Upper lobe of left lung (tissue), 6 donors: ENCODE measurements at regions not wholly inside any gene's neighbourhood (a gene's known extent, or its start where the extent isn't known, plus 50 kb on each side); places are given as distances from the start of the nearest gene placed in this dataset.

Experiments
- ATAC-seq, 2 donors: fragments of 200-7000 bp; cut with Tn5 transposase; one replicate each; pipeline ENCODE4 v1.9.1; 2022; ENCODE audit warnings: mild to moderate bottlenecking in 2 of 2, moderate library complexity in 2 of 2; ENCODE audit not compliant: low FRiP score in 2 of 2
- DNase-seq, 2 donors: peaks; one replicate each; pipeline ENCODE4 v3.0.0-alpha.2; 2019 to 2020
- H3K27ac ChIP-seq, 4 donors: fragments of 200-600 bp; sonication (generic); one replicate each; pipeline ENCODE4 v1.5.1; 2016 to 2019
- H3K27me3 ChIP-seq, 4 donors: fragments of 200-600 bp; sonication (generic); one replicate each; pipeline ENCODE4 v1.5.1; 2017 to 2019
- H3K36me3 ChIP-seq, 4 donors: fragments of 200-600 bp; sonication (generic); one replicate each; pipeline ENCODE4 v1.5.1; 2016 to 2019
- H3K4me1 ChIP-seq, 4 donors: fragments of 200-600 bp; sonication (generic); one replicate each; pipeline ENCODE4 v1.5.1; 2018 to 2019
- H3K4me3 ChIP-seq, 4 donors: fragments of 200-600 bp; sonication (generic); one replicate each; pipeline ENCODE4 v1.5.1; 2017 to 2019; ENCODE audit warnings: mild to moderate bottlenecking in 2 of 4, moderate library complexity in 1 of 4
- H3K9me3 ChIP-seq, 4 donors: fragments of 200-600 bp; sonication (generic); one replicate each; pipeline ENCODE4 v1.5.1; 2018 to 2019
- CTCF ChIP-seq, 6 experiments: fragments of 450-650 bp in 4 of 6; fragments of 200-600 bp in 2 of 6; sonication (generic) in 2 of 6; IDR thresholded peaks; one replicate each; pipeline ENCODE4 v1.5.1; 2016 to 2019; ENCODE audit warnings: antibody characterized with exemption in 6 of 6
- EP300 ChIP-seq, 4 donors: sonication (generic); formaldehyde crosslinking; IDR thresholded peaks; one replicate each; pipeline ENCODE4 v1.5.1; 2017; ENCODE audit warnings: antibody characterized with exemption in 4 of 4, control low read depth in 2 of 4
- POLR2A ChIP-seq, 4 donors: fragments of 450-650 bp; IDR thresholded peaks; one replicate each; pipeline ENCODE4 v1.5.1; 2016 to 2017; ENCODE audit warnings: antibody characterized with exemption in 4 of 4, mild to moderate bottlenecking in 2 of 4
- POLR2AphosphoS5 ChIP-seq, 2 donors: sonication (generic); formaldehyde crosslinking; IDR thresholded peaks; one replicate each; pipeline ENCODE4 v1.5.1; 2017; ENCODE audit warnings: antibody characterized with exemption in 2 of 2
- WGBS, 2 donors: methylation state at CpG; one replicate each; pipeline ENCODE4 v1.1.5; 2017 to 2018; 5-methylcytosine and 5-hydroxymethylcytosine counted together
- donor health status: DM: no; HTN: no; CAD: no; lungs with moderate emphysema.
- donor health status: DM: no; HTN: yes; CAD: no; lungs with severe emphysema.

- H3K4me3 ChIP-seq, result no peak overlapping the region
- ATAC-seq (no peak), DNase-seq (no peak)
- no peaks in the 10 kb centered on the region for H3K9me3 ChIP-seq
- TF ChIP-seq CTCF (IDR thresholded peaks at IDR 0.05) (no peak), POLR2AphosphoS5 (IDR thresholded peaks at IDR 0.05) (no peak), EP300 (IDR thresholded peaks at IDR 0.05) (no peak), POLR2A (IDR thresholded peaks at IDR 0.05) (no peak)
- H3K4me1 ChIP-seq, result no peaks in the 10 kb centered on the region
- H3K27ac ChIP-seq, result no peak overlapping the region
- 77 to 82% methylated on average over 1 of the region's 1 CpG for WGBS, 2 donors
- no peaks in the 10 kb centered on the region for H3K27me3 ChIP-seq
- H3K36me3 ChIP-seq, result no peaks in the 10 kb centered on the region
Observed at GRCh38 chr15:60222404-60222803, 175.4 kb downstream of the ANXA2 start.

GRCh38 chr15:60223176-60223575 is 174.6 kb downstream of the ANXA2 start:
- Histone ChIP-seq H3K4me3 (no peak overlapping the region), H3K4me1 (no peaks in the 10 kb centered on the region), H3K36me3 (no peaks in the 10 kb centered on the region), H3K27ac (no peak overlapping the region), H3K27me3 (no peaks in the 10 kb centered on the region), H3K9me3 (no peaks in the 10 kb centered on the region)
- ATAC-seq, result no peak
- TF ChIP-seq CTCF (IDR thresholded peaks at IDR 0.05), result no peak
- TF ChIP-seq POLR2AphosphoS5 (IDR thresholded peaks at IDR 0.05), result no peak
- TF ChIP-seq EP300 (IDR thresholded peaks at IDR 0.05), result no peak
- TF ChIP-seq POLR2A (IDR thresholded peaks at IDR 0.05), result no peak
- no peak for DNase-seq
- 71 to 74% methylated on average over 5 to 7 of the region's 7 CpGs for WGBS, 2 donors

- Histone ChIP-seq H3K36me3 (no peaks in the 10 kb centered on the region), H3K9me3 (no peaks in the 10 kb centered on the region), H3K4me1 (no peaks in the 10 kb centered on the region), H3K4me3 (no peak overlapping the region), H3K27me3 (no peaks in the 10 kb centered on the region), H3K27ac (no peak overlapping the region)
- DNase-seq (no peak), ATAC-seq (no peak)
- 56 to 57% methylated on average over 7 of the region's 7 CpGs for WGBS, 2 donors
- TF ChIP-seq EP300 (IDR thresholded peaks at IDR 0.05) (no peak), POLR2AphosphoS5 (IDR thresholded peaks at IDR 0.05) (no peak), POLR2A (IDR thresholded peaks at IDR 0.05) (no peak), CTCF (IDR thresholded peaks at IDR 0.05) (no peak)
Observed at GRCh38 chr15:60226924-60227323, 170.9 kb downstream of the ANXA2 start.

GRCh38 chr15:60228101-60228500 is 169.7 kb downstream of the ANXA2 start:
- TF ChIP-seq CTCF (IDR thresholded peaks at IDR 0.05) (no peak), EP300 (IDR thresholded peaks at IDR 0.05) (no peak), POLR2A (IDR thresholded peaks at IDR 0.05) (no peak), POLR2AphosphoS5 (IDR thresholded peaks at IDR 0.05) (no peak)
- H3K4me1 ChIP-seq, result no peaks in the 10 kb centered on the region
- no peaks in the 10 kb centered on the region for H3K27me3 ChIP-seq
- ATAC-seq (no peak), DNase-seq (no peak)
- 66 to 69% methylated on average over 3 of the region's 3 CpGs for WGBS, 2 donors
- H3K36me3 ChIP-seq, result no peaks in the 10 kb centered on the region
- H3K4me3 ChIP-seq, result no peak overlapping the region
- no peak overlapping the region for H3K27ac ChIP-seq
- H3K9me3 ChIP-seq, result no peaks in the 10 kb centered on the region

- Histone ChIP-seq H3K27ac (no peak overlapping the region), H3K9me3 (no peaks in the 10 kb centered on the region), H3K27me3 (no peaks in the 10 kb centered on the region), H3K36me3 (no peaks in the 10 kb centered on the region), H3K4me1 (no peaks in the 10 kb centered on the region), H3K4me3 (no peak overlapping the region)
- no peak for DNase-seq
- TF ChIP-seq POLR2AphosphoS5 (IDR thresholded peaks at IDR 0.05), result no peak
- no peak for TF ChIP-seq EP300 (IDR thresholded peaks at IDR 0.05)
- no peak for TF ChIP-seq CTCF (IDR thresholded peaks at IDR 0.05)
- no peak for TF ChIP-seq POLR2A (IDR thresholded peaks at IDR 0.05)
- ATAC-seq, result no peak
- 67 to 78% methylated on average over 2 of the region's 2 CpGs for WGBS, 2 donors
Observed at GRCh38 chr15:60228619-60229018, 169.2 kb downstream of the ANXA2 start.
